ENCODE measurements at regions not wholly inside any gene's neighbourhood (a gene's known extent, or its start where the extent isn't known, plus 50 kb on each side); places are given as distances from the start of the nearest gene placed in this dataset.

DNA sequence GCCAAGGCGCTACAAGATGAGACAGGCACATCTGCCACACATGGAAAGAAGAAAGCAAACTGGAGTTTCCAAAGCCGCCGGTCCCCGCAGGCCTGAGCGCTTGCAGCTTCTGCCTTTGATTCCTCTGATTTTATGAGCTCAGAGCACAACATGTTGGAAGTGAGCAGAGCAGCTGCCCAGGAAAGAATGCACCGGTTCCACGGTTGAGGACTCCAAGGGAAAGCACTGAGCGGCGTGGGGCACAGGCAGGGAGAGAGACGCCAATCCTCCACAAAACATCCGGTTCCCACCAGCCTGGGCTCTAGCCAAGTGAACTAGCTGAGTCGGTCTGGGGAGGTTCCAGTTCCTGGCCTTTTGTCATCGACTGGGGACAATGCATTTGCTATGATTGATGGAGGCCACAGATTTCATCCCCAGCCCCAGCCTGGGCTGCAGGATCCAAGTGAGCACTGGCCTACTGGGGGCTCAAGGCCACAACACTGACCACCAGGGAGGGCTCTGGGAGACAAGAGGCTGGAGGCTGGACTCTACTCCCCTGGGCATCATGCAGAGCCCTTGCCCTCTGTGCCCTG lies 253.1 kb upstream of the IRF2BP2 start:
- Histone ChIP-seq H3K9ac (ENCODE audit: low read length) (no peak overlapping the region), H3K79me2 (ENCODE audit: insufficient read depth, low read length) (no peaks in the 10 kb centered on the region), H3K9me2 (ENCODE audit: low read depth, low read length) (no peaks in the 10 kb centered on the region), H2AFZ (ENCODE audit: low read length) (no peak overlapping the region), H3K4me1 (ENCODE audit: insufficient read depth, low read length, severe bottlenecking) (peaks cover 8% of the 10 kb centered on the region), H3K4me2 (ENCODE audit: low read length) (no peak overlapping the region), H3K27ac (ENCODE audit: low read depth, low read length, poor library complexity, severe bottlenecking) (no peak overlapping the region), H4K20me1 (ENCODE audit: insufficient read depth, low read length) (no peaks in the 10 kb centered on the region), H3K4me3 (ENCODE audit: low read depth, low read length, poor library complexity, severe bottlenecking) (no peak overlapping the region), H3F3A (ENCODE audit: insufficient read depth, low read length) (no peaks in the 10 kb centered on the region), H3K27me3 (ENCODE audit: insufficient read depth, low read length) (no peaks in the 10 kb centered on the region), H3K9me3 (ENCODE audit: low read length) (no peaks in the 10 kb centered on the region), H3K36me3 (ENCODE audit: insufficient read depth, low read length) (no peaks in the 10 kb centered on the region)
- TF ChIP-seq, protein P1, sequence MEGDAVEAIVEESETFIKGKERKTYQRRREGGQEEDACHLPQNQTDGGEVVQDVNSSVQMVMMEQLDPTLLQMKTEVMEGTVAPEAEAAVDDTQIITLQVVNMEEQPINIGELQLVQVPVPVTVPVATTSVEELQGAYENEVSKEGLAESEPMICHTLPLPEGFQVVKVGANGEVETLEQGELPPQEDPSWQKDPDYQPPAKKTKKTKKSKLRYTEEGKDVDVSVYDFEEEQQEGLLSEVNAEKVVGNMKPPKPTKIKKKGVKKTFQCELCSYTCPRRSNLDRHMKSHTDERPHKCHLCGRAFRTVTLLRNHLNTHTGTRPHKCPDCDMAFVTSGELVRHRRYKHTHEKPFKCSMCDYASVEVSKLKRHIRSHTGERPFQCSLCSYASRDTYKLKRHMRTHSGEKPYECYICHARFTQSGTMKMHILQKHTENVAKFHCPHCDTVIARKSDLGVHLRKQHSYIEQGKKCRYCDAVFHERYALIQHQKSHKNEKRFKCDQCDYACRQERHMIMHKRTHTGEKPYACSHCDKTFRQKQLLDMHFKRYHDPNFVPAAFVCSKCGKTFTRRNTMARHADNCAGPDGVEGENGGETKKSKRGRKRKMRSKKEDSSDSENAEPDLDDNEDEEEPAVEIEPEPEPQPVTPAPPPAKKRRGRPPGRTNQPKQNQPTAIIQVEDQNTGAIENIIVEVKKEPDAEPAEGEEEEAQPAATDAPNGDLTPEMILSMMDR (IDR thresholded peaks at IDR 0.05; ENCODE audit: low read length): no peak
- TF ChIP-seq EZH2 (IDR thresholded peaks at IDR 0.05; ENCODE audit: borderline replicate concordance, low read length): no peak

DNA sequence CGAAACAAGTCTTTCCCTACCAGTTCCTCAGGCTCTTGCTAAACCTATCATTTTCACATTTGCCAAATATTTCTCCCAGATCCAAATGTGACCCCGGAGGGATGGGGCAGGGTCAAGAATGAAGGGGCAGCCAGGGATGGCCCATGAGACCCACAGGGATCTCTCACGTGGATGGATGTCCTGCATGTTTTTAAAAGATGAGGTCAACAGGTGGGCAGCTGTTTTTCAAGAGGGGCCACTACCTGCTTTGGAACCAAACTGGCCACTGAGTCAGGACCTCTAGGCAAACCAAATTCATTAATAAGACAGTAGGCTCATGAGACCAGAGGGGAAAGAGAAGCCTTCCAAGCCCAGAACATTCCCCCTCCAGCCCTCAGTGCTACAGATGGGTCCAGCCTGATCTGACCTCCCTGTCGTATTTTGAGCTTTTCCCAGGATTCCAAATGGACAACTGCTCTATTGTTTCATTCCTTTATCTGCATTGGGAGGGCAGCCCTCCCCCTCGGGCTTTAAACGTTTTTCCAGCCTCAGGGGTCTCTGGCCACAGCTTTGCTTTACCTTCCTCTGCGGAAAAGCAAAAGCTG lies 252.5 kb upstream of the IRF2BP2 start:
- Histone ChIP-seq H3F3A (ENCODE audit: insufficient read depth, low read length) (no peaks in the 10 kb centered on the region), H3K4me2 (ENCODE audit: low read length) (no peak overlapping the region), H3K9me2 (ENCODE audit: low read depth, low read length) (no peaks in the 10 kb centered on the region), H3K9me3 (ENCODE audit: low read length) (no peaks in the 10 kb centered on the region), H3K9ac (ENCODE audit: low read length) (no peak overlapping the region), H3K36me3 (ENCODE audit: insufficient read depth, low read length) (no peaks in the 10 kb centered on the region), H3K27ac (ENCODE audit: low read depth, low read length, poor library complexity, severe bottlenecking) (no peak overlapping the region), H3K4me1 (ENCODE audit: insufficient read depth, low read length, severe bottlenecking) (peaks cover 8% of the 10 kb centered on the region), H4K20me1 (ENCODE audit: insufficient read depth, low read length) (no peaks in the 10 kb centered on the region), H2AFZ (ENCODE audit: low read length) (no peak overlapping the region), H3K4me3 (ENCODE audit: low read depth, low read length, poor library complexity, severe bottlenecking) (no peak overlapping the region), H3K79me2 (ENCODE audit: insufficient read depth, low read length) (no peaks in the 10 kb centered on the region), H3K27me3 (ENCODE audit: insufficient read depth, low read length) (no peaks in the 10 kb centered on the region)
- no peak for TF ChIP-seq EZH2 (IDR thresholded peaks at IDR 0.05; ENCODE audit: borderline replicate concordance, low read length)
- TF ChIP-seq, protein P1 (IDR thresholded peaks at IDR 0.05; ENCODE audit: low read length): no peak

DNA sequence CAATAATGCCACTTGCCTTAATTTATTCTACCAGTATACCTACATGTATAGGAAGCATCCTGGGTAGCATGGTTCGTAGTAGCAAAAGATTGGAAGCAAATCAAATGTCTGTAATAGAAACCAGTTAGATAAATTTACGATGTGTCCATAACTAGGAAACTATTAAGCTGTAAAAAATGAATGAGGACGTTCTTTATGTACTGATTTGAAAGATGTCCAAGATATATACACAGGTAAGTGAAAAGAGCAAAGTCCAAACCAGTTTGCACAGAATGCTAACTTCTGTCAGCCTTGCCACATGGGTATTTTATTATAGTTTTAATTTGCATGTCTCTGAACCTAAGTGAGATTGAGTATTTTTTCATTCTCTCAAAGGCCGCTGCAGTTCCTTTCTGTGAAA lies 251.8 kb upstream of the IRF2BP2 start:
- no peak overlapping the region for H3K27ac ChIP-seq (ENCODE audit: low read depth, low read length, poor library complexity, severe bottlenecking)

More for the DNA sequence above, 251.8 kb upstream of the IRF2BP2 start:
- TF ChIP-seq EZH2 (IDR thresholded peaks at IDR 0.05; ENCODE audit: borderline replicate concordance, low read length): no peak
- TF ChIP-seq, protein P1 (IDR thresholded peaks at IDR 0.05; ENCODE audit: low read length): no peak
- Histone ChIP-seq H3F3A (ENCODE audit: insufficient read depth, low read length) (no peaks in the 10 kb centered on the region), H4K20me1 (ENCODE audit: insufficient read depth, low read length) (no peaks in the 10 kb centered on the region), H3K4me3 (ENCODE audit: low read depth, low read length, poor library complexity, severe bottlenecking) (no peak overlapping the region), H3K4me1 (ENCODE audit: insufficient read depth, low read length, severe bottlenecking) (peaks cover 8% of the 10 kb centered on the region), H3K9ac (ENCODE audit: low read length) (no peak overlapping the region), H2AFZ (ENCODE audit: low read length) (no peak overlapping the region), H3K79me2 (ENCODE audit: insufficient read depth, low read length) (no peaks in the 10 kb centered on the region), H3K27me3 (ENCODE audit: insufficient read depth, low read length) (peaks cover 1% of the 10 kb centered on the region; the same call in 1 of the 2 replicates), H3K9me2 (ENCODE audit: low read depth, low read length) (no peaks in the 10 kb centered on the region), H3K4me2 (ENCODE audit: low read length) (no peak overlapping the region), H3K36me3 (ENCODE audit: insufficient read depth, low read length) (no peaks in the 10 kb centered on the region), H3K9me3 (ENCODE audit: low read length) (no peaks in the 10 kb centered on the region)
